HepG2 (cell line): ENCODE measurements at regions not wholly inside any gene's neighbourhood (a gene's known extent, or its start where the extent isn't known, plus 50 kb on each side); places are given as distances from the start of the nearest gene placed in this dataset.

Experiments used
- ATAC-seq: fragments of 200-7000 bp; cut with Tn5 transposase; 3 replicates; pipeline ENCODE4 v1.9.1; 2020; ENCODE audit warnings: mild to moderate bottlenecking, moderate library complexity
- BruUV-seq: library from RNA; stranded (reverse); fragments of 400-500 nt; replicated peaks from 2 replicates; lab custom pipeline; 2021; lab: Mats Ljungman, UMichigan
- CTCF ChIA-PET: fragments of 300-600 bp; formaldehyde crosslinking; extraction: SDS; loops from one replicate; lab custom pipeline; 2021; ENCODE audit warnings: low total read pairs, inconsistent platforms, low intra/inter-chr PET ratio; lab: Yijun Ruan, JAX
- POLR2A ChIA-PET: fragments of 350-600 bp; sonication (Branson Sonifier 250); formaldehyde crosslinking; loops from one replicate; lab custom pipeline; 2020; ENCODE audit warnings: antibody characterized with exemption, inconsistent platforms; lab: Yijun Ruan, JAX
- DNase-seq: peaks from one replicate; pipeline ENCODE4 v3.0.0-alpha.2; 2015; ENCODE audit warnings: low spot score
- FAIRE-seq: peaks from 3 replicates; lab custom pipeline; 2011; peaks lifted over from hg19 to GRCh38; lab: Jason Lieb, UNC
- H2AFZ ChIP-seq: one replicate; pipeline ENCODE4 v1.6.1; 2011; ENCODE audit warnings: low read length, inconsistent platforms
- H3K27ac ChIP-seq: fragments of 300-600 bp; 3 replicates; pipeline ENCODE4 v1.8.0; 2011; ENCODE audit warnings: mixed run types, mild to moderate bottlenecking, mixed read lengths, low read length, inconsistent platforms; ENCODE audit not compliant: insufficient read depth; ENCODE audit errors: extremely low read length
- H3K27me3 ChIP-seq, 2 experiments: fragments of 200-600 bp in 1 of 2; 2 replicates in 1 of 2; 3 replicates in 1 of 2; pipeline versions ENCODE4 v1.6.0 to v1.8.0; 2011; ENCODE audit warnings: low read length in 2 of 2, mild to moderate bottlenecking in 2 of 2, moderate library complexity in 2 of 2, inconsistent platforms in 1 of 2; ENCODE audit not compliant: insufficient read depth in 2 of 2, control insufficient read depth in 1 of 2
- H3K36me3 ChIP-seq, 2 experiments: fragments of 200-600 bp in 1 of 2; replicated peaks in 1 of 2; 2 replicates in 1 of 2; 3 replicates in 1 of 2; pipeline versions ENCODE4 v1.5.1 to v1.8.0; 2011; ENCODE audit warnings: low read length in 2 of 2, inconsistent platforms in 1 of 2; ENCODE audit not compliant: insufficient read depth in 2 of 2, control insufficient read depth in 1 of 2
- H3K4me1 ChIP-seq: 2 replicates; pipeline ENCODE4 v1.5.1; 2012; ENCODE audit warnings: low read length, inconsistent platforms; ENCODE audit not compliant: insufficient read depth
- H3K4me2 ChIP-seq: 2 replicates; pipeline ENCODE4 v1.6.0; 2011; ENCODE audit warnings: low read depth, low read length, inconsistent platforms
- H3K4me3 ChIP-seq, 3 experiments: fragments of 200-600 bp in 1 of 3; sonication (generic), shearing (Covaris generic) in 1 of 3; replicated peaks in 1 of 3; 2 replicates each; pipeline ENCODE4 v1.5.1; 2011 to 2016; ENCODE audit warnings: low read length in 3 of 3, inconsistent platforms in 2 of 3, low read depth in 2 of 3, mild to moderate bottlenecking in 2 of 3, control low read depth in 1 of 3, mixed read lengths in 1 of 3; ENCODE audit not compliant: insufficient read depth in 1 of 3
- H3K79me2 ChIP-seq: one replicate; pipeline ENCODE4 v1.6.1; 2011; ENCODE audit warnings: low read length, inconsistent platforms; ENCODE audit not compliant: insufficient read depth
- H3K9ac ChIP-seq: 2 replicates; pipeline ENCODE4 v1.6.0; 2011; ENCODE audit warnings: mild to moderate bottlenecking, low read depth, low read length, inconsistent platforms; ENCODE audit not compliant: insufficient read depth
- H3K9me3 ChIP-seq: 2 replicates; pipeline ENCODE4 v1.5.1; 2012; ENCODE audit warnings: mild to moderate bottlenecking, low read length
- H4K20me1 ChIP-seq: 2 replicates; pipeline ENCODE4 v1.6.0; 2011; ENCODE audit warnings: inconsistent platforms, mild to moderate bottlenecking, low read length, moderate library complexity; ENCODE audit not compliant: insufficient read depth
- ATF3 ChIP-seq: sonication (generic); formaldehyde crosslinking; IDR thresholded peaks from 2 replicates; pipeline ENCODE4 v1.4.0; 2020; ENCODE audit warnings: missing genetic modification reagents
- LRRFIP1 ChIP-seq: sonication (generic); formaldehyde crosslinking; conservative IDR thresholded peaks from 2 replicates; pipeline ENCODE4 v1.4.0; 2020; ENCODE audit warnings: missing genetic modification reagents
- PRDM15 ChIP-seq: sonication (generic); formaldehyde crosslinking; IDR thresholded peaks from 2 replicates; pipeline ENCODE4 v1.4.0; 2020; ENCODE audit warnings: missing genetic modification reagents
- RNF2 ChIP-seq: fragments of 450-650 bp; conservative IDR thresholded peaks from 2 replicates; pipeline ENCODE4 v1.6.1; 2016; ENCODE audit warnings: low read depth
- U2AF2 ChIP-seq: fragments of 200-400 bp; formaldehyde crosslinking; IDR thresholded peaks from 2 replicates; pipeline ENCODE4 v1.6.1; 2017; ENCODE audit warnings: low read depth, mild to moderate bottlenecking, low read length
- ZNF550 ChIP-seq: sonication (generic); formaldehyde crosslinking; IDR thresholded peaks from 2 replicates; pipeline ENCODE4 v1.4.0; 2020; ENCODE audit warnings: mild to moderate bottlenecking, missing genetic modification reagents, borderline replicate concordance
- ZNF800 ChIP-seq: sonication (generic); formaldehyde crosslinking; IDR thresholded peaks from 2 replicates; pipeline ENCODE4 v1.4.0; 2020; ENCODE audit warnings: missing genetic modification reagents
- WGBS: methylation state at CpG from one replicate; pipeline ENCODE4 v1.1.6; 2017; ENCODE audit warnings: low lambda C conversion rate; 5-methylcytosine and 5-hydroxymethylcytosine counted together
- in situ Hi-C: cut with HindIII; loops from 2 replicates; pipeline ENCODE4 v1.10.0; 2017; ENCODE audit warnings: low pct_unique_long_range_greater_than_20kb; ENCODE audit not compliant: extremely low pct_ligation_motif_present
- intact Hi-C: fragments of 100-400 bp; cut with micrococcal nuclease; formaldehyde crosslinking; loops from one replicate; pipeline ENCODE4 v1.10.0; 2022; ENCODE audit not compliant: unreplicated experiment

- TF ChIP-seq U2AF2 = no peak
- TF ChIP-seq LRRFIP1 = no peak
- no peak for TF ChIP-seq ATF3 (CRISPR knock-in tag)
- TF ChIP-seq ZNF800 (CRISPR knock-in tag) = no peak
- no peak for TF ChIP-seq RNF2
Measured at GRCh38 chr13:111662895-111663294, 342.5 kb downstream of the TEX29 start (continued).

- H2AFZ ChIP-seq = no peak overlapping the region
- no peaks in the 10 kb centered on the region for H4K20me1 ChIP-seq
- H3K9me3 ChIP-seq = no peaks in the 10 kb centered on the region
- intact Hi-C loops = no loop called here
- POLR2A ChIA-PET = no interaction called here
- in situ Hi-C loops = no loop called here
- no peak overlapping the region for H3K4me2 ChIP-seq
- no peak overlapping the region for H3K27ac ChIP-seq
- no peak for TF ChIP-seq PRDM15 (CRISPR knock-in tag)
- no peak for TF ChIP-seq ZNF550
- TF ChIP-seq, all 625 proteins: peak for 0
- no peaks in the 10 kb centered on the region for H3K4me1 ChIP-seq
- H3K27me3 ChIP-seq = peaks cover 1 to 10% of the 10 kb centered on the region in 2 experiments; a peak in 4 of 5 replicates
- H3K79me2 ChIP-seq = no peaks in the 10 kb centered on the region
- no TSS peak for BruUV-seq
- no peak for FAIRE-seq
- no peak for ATAC-seq
- no peaks in the 10 kb centered on the region for H3K36me3 ChIP-seq
- H3K4me3 ChIP-seq = no peak overlapping the region
- CTCF ChIA-PET = no interaction called here
- no peak overlapping the region for H3K9ac ChIP-seq
- DNase-seq = no peak
- WGBS = 18% methylated on average over 12 of the region's 12 CpGs
Measured at GRCh38 chr13:111663505-111663904, 343.1 kb downstream of the TEX29 start.
